ENCODE measurements at regions not wholly inside any gene's neighbourhood (a gene's known extent, or its start where the extent isn't known, plus 50 kb on each side); places are given as distances from the start of the nearest gene placed in this dataset.

DNA sequence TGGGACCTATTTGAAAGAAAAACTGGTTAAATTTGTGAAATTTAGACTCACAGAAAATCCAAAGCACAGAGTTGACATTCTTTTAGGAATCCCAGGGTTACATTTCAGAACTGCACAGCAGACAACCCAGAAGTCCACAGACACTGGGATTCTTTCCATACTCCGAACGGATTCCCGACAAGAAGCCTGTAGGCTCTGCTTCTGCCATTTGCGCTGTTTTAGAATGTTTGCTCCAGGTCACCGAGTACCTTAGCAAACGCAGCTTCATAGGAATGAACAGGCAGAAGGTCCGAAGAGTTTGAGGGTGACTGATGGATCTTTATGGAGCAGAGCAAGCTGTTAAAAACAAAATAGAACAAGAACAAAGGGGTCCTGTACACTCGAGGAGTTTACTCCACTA, 84.5 kb upstream of the NFIB start:
- TF ChIP-seq, protein P1, sequence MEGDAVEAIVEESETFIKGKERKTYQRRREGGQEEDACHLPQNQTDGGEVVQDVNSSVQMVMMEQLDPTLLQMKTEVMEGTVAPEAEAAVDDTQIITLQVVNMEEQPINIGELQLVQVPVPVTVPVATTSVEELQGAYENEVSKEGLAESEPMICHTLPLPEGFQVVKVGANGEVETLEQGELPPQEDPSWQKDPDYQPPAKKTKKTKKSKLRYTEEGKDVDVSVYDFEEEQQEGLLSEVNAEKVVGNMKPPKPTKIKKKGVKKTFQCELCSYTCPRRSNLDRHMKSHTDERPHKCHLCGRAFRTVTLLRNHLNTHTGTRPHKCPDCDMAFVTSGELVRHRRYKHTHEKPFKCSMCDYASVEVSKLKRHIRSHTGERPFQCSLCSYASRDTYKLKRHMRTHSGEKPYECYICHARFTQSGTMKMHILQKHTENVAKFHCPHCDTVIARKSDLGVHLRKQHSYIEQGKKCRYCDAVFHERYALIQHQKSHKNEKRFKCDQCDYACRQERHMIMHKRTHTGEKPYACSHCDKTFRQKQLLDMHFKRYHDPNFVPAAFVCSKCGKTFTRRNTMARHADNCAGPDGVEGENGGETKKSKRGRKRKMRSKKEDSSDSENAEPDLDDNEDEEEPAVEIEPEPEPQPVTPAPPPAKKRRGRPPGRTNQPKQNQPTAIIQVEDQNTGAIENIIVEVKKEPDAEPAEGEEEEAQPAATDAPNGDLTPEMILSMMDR (tag by site-specific recombination; IDR thresholded peaks at IDR 0.05), result no peak
- TF ChIP-seq YY1 (tag by site-specific recombination; IDR thresholded peaks at IDR 0.05) (no peak), ZNF391 (tag by site-specific recombination; IDR thresholded peaks at IDR 0.05; ENCODE audit: borderline replicate concordance, low read depth) (no peak), SP7 (tag by site-specific recombination; IDR thresholded peaks at IDR 0.05) (no peak)
